ENCODE measurements at regions not wholly inside any gene's neighbourhood (a gene's known extent, or its start where the extent isn't known, plus 50 kb on each side); places are given as distances from the start of the nearest gene placed in this dataset.
"Not testable (repeated sequence)": the region's sequence is repeated elsewhere in the genome, so short reads cannot be mapped to it uniquely, and the experiment has no call there.

DNA sequence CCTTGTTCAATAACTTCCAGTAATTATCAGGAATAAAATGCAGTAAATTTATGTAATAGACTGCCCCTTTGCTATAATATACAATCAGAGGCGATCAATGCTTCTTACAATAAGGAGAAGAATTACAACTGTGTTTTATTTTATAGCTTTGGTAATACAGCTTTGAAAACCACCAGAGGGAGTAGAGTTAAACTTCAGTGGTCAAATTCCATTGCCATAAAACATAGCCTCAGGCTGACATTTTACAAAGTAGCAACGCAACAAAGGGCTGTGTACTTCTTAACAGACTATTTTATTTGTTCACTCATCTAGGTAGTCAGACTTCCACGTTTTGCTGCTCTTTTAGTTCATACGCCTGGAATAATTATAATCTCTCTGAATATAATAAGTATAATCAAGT, 58.5 kb downstream of the TEX13C start:
- no peak for DNase-seq (ENCODE audit: low spot score)

DNA sequence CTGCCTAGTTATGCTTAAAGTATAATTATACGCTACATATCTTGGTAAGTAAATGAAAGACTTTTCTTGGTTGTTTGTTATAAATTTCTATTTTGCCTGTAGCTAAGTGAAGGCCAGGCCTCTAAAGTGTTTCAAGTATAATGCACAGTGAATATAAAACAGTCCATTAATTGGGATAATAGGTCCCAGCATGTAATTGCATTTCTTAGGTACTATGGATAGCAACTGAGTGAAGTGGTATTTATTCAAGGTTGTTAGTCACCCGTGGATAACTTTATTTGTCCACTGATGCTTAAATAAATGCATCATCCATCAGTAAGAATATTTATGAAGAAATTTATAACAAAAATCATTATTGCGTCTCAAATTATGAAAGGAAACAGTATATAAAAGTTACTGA, 59.1 kb downstream of the TEX13C start:
- DNase-seq (ENCODE audit: low spot score), result no peak

DNA sequence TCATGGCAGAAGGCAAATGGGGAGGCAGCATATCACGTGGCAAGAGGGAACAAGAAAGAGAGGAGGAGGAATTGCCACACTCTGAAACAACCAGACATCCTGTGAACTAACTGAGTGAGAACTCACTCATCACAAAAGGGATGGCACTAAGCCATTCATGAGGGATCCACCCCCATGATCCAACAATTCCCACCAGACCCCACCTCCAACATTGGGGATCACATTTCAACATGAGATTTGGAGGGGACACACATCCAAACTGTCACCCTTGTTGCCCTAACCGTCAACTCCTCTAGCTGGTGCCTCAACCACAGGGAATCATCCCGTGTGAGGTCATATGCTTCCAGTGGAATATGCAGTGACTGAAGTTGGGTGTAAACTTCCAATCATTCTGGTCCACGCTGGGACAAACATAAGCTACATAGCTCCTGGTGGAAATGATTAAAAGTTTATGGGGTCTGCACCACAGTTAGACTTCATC, 62.5 kb downstream of the TEX13C start:
- DNase-seq (ENCODE audit: low spot score), result no peak

DNA sequence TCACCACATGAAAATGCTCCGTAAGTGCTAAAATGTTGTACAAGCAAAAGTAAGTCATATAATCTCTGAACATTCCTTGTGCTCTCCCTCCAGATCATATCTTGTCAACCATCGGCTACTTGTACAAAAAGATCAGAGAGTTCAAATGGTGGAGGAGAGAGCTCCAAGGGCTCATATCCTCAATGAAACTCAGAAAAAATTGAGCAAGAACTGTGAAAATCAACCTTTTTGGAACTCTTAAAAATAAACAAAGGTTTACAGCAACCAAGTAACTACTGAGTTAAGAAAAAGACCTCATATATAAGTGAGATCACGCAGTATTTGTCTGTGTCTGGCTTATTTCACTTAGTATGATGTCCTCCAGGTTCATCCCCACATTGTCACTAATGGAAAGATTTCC, 63.2 kb downstream of the TEX13C start:
- DNase-seq (ENCODE audit: low spot score), result no peak

DNA sequence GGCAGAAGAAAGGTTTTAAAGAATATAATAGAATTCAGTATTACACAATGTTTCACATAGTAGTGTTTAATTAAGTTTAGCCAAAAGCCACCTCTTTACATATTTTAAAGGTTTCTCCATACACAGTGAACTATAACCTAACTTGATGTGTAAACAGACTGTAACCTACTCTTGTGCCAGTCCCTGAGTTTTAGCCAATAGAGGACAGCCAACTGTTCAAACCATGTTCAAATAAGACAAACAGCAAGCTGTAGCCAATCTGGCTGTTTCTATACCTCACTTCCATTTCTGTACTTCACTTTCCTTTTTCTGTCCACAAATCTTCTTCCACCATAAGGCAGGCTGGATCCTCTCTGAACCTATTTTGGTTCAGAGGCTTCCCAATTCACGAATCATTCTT, 65.2 kb downstream of the TEX13C start:
- DNase-seq (ENCODE audit: low spot score), result no peak

DNA sequence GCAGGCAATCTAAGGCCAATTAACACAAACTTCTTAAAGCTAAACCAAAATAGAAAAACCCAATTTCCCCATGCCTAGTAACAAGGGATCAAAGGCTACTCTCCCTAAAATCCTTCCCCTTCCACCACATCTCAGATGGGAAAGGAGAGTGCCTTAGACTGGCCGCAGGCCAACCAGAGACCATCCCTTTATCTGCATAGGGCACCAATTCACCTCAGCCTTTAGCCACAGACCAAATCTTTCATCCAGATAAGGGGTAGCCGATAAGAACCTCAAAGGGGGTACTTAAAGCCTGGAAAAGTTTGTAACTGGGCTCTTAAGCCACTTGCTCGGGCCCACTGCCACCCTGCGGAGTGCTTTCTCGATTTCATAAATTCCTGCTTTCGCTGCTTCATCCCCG, 68.3 kb downstream of the TEX13C start:
- DNase-seq (ENCODE audit: low spot score), result no peak

DNA sequence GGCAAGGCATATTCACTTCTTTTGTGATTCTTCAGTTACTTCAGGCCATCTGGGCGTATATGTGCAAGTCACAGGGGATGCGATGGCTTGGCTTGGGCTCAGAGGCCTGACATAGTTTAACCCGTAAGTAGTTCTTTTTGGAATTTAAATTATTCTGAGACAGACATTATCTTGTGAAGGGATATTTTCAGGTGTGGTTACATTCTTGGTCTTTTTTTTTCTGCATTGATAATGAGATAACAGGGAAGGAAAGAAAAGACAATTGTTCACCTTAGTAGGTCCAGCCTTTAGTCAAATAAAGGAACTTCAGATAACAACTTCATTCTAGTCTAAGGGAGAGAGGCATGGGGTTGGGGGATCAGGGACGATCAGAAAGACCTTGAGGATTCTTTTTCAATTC, 74.8 kb downstream of the TEX13C start:
- no peak for DNase-seq (ENCODE audit: low spot score)

DNA sequence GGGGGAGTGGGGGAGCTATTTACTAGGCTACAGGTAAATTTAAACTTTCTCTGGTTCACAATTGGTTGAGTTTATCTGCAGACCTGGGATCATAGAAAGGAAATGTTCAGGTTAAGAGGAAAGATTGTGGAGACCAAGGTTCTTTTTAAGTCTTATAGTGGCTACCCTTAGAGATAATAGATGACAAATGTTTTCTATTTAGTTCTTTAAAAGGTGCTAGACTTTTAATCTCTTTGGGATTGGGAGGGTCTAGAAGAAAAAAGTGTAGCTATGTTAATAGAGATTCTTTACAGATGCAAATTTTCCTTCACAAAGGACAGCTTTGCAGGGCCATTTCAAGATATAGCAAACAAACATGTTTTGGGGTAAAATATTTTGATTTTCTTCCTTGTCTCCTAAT, 76.0 kb downstream of the TEX13C start:
- DNase-seq (ENCODE audit: low spot score), result no peak

DNA sequence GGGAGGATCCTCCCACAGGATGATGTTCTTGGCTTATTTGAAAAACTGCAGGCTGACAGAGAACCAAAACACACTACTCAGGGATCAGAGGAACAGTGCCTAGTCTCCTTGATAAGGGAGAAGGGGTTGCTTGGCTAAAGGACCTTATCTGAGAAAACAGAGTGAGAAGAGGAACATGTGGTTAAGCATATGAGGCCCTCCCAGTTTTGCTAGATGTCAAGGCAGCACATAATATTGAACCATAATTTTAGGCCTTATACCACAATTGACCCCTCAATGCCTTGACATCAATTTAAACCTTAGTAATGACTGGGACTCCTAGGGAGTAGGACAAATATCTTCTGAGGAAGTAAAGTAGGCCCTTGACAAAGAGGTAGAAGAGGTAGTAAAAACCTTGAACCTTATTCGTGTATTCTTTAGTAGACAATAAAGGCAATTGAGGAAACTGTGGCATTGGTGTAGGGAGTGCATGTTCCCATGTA, 79.3 kb downstream of the TEX13C start:
- DNase-seq (ENCODE audit: low spot score), result no peak

DNA sequence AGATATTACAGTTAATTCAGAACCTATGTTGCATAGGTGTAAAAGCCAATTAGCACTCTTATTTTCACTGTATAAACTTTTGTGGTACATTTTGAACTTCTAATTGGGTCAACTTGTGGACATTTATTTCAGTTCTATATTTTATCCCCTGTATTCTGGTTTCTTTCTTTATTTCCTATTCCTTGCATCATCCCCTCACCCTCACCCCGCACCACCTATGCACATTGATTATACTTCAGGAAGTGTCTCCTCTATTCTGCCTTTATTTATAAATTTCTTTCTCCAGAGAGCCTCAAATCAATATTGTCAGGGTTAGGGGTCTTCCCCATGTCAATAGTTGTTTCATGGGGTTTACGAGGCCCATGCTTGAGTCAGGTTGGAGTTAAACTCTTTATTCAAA, 83.1 kb downstream of the TEX13C start:
- no peak for DNase-seq (ENCODE audit: low spot score)

DNA sequence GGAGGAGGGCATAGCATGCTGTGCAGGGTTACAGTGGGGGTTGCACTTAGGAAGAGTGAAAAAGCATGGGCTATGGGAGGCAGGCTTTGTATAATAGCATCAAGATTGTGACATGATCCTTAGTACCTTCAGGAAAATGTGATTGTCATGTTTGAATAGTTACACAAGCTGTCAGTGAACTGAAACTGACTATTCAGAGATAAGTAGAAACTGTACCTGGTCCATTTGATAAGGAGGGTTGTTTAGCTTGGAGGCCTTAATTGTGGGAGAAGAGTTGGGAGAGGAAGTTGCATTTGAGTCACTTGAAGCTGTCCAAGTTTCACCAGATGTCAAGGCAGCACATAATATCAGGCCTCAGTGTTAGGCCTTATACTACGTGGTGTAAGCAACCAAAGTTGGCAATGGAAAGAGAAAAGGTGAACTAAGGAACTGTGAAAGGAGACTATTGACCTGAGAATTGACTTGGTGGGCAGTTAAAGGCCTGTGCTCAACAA, 85.0 kb downstream of the TEX13C start:
- DNase-seq (ENCODE audit: low spot score), result no peak

DNA sequence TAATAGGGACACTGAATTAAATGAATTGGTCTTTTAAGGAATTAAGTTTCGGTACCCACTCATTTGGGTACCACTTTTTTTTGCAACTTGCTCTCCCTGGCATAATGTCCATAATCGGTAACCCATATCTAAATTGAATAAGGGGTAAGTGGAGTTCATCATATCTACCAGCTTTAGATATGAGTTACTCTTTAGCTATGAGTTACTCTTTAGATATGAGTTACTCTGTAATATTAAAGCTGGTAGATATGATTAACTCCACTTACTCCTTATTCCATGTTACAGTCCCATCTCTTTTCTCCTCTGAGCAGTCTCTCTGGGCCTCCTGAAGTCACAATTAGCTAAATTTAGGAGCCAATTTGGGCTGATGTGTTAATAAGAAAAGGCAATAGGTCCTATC, 85.7 kb downstream of the TEX13C start:
- DNase-seq (ENCODE audit: low spot score), result no peak

DNA sequence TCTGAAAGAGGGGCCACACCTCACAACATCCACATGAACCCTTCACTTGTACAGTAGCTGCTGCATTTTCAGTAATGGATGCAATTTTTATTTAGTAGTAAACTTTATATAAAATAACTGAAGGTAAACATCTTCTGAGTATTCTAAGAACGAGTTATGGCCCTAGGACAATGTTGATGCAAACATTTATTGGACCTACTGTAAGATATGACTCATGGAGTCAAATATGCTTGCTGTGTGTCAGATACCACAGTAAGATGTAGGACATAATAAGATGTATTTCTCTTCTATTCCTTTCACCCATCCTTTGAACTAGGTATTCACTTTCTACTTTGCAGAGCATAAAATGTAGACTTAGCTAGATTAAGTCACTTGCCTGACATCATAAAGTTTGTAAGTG, 87.6 kb downstream of the TEX13C start:
- DNase-seq (ENCODE audit: low spot score), result no peak

DNA sequence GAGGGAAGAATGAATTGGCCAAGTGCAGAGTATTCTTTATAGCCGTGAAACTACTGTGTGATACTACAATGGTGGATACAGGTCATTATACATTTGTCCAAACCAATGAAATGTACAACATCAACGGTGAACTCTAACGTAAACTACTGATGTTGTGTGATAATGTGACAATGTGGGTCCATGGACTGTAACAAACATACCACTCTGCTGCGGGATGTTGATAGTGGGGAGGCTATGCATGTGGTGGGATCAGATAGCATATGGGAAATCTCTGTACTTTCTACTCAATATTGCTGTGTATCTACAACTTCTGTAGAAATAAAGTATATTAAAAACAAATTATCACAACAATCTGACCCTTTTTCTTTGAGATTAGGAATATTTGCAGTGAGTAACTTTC, 101.1 kb downstream of the TEX13C start:
- DNase-seq (ENCODE audit: low spot score), result no peak

DNA sequence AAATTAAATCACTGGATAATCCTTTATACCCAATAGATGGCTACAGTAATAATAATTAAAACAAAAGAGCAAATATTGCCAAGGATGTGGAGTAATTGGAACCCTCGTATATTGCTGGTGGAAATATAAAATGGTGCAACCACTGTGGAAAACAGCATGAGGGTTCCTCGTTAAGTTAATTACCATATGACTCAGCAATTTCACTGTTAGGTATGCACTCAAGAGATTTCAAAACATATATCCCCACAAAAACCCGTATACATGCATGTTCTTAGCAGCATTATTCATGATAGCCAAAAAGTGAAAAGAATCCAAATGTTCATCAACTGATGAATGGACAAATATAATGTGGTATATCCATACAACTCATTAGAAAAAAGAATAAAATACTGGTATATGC, 103.3 kb downstream of the TEX13C start:
- no peak for DNase-seq (ENCODE audit: low spot score)

DNA sequence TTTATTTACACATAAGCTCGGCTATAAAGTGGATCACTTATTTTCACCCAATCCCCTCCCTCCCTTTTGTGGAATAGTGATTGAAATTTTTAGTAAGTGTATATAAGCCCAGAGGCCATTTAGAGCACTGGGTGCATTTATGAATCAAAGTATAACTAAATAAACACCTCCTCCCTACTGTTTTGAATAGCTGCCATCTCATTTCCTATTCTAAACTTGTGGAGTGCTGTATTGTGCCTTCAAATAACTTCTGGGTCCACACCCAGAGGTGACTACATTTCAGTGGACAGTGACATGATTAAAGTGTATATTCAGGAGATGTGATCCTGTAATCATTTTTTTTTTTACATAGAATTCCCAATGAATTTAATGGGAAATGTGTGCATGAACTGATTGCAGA, 104.9 kb downstream of the TEX13C start:
- no peak for DNase-seq (ENCODE audit: low spot score)

DNA sequence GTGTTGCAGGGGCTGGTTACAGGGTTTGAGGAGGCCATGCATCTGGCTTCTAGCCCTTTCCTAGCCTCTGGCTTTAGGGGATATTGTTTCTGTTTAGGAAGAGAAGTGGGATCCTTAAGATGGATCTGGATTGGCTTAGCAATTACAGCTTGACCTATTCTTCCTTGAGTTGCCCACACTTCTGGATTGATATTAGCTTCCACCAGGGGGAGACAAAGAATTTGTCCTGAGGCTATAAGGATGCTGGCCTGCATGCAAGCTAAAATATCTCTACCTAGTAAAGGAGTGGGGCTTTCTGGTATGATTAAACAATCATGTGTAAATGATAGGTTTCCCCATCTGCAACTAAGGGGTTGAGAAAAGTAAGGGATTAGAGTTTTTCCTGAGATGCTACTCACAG, 117.2 kb downstream of the TEX13C start:
- no peak for DNase-seq (ENCODE audit: low spot score)

DNA sequence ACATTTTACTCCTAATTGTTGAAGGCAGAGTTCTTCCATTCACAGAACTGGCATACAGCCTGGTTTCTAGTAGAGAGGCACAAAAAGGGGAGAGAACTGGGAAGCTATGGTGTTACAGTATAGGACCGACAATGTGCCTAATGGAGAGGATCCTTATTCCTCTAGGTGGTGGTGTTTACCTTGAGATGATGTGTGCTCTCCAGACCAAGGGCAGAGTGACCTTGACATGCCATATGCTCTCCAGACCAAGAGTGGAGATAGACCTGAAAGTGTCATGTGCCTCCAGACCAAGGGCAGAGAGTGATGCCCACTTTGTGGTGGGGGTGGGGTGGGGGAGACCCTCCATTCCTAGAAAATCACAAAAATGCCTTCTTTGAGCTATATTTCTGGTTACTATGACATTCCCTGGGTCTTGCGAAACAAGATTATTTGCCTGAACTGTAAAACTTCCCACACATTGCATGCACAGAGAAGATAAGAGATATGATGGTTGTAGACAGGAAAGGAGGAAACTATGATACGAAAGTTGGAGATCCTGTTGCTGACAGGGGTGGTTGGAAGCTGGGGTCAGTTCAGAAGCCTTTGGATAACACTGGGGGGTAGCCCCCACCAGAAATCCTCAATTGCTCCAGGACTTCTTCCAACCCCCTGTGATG, 119.7 kb downstream of the TEX13C start:
- DNase-seq (ENCODE audit: low spot score), result no peak

DNA sequence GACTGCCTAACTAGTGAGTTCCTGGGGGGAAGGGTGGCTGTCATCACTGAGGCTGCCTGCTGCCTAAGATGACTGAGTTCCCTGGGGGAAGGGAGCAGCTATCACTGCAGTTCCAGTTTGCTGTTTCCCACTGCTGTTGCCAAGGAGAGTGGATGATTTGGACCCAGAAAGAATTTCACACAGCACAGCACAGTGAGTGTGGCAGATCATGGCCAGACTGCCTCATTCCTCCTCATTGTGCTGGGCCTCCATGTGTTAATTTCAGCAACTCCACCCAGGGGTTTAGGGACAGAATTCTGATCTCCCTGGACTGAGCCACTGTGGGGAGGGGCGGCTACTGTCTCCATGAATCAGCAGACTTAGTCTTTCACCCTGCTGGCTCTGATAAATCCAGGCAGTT, 125.0 kb downstream of the TEX13C start:
- DNase-seq (ENCODE audit: low spot score), result no peak

DNA sequence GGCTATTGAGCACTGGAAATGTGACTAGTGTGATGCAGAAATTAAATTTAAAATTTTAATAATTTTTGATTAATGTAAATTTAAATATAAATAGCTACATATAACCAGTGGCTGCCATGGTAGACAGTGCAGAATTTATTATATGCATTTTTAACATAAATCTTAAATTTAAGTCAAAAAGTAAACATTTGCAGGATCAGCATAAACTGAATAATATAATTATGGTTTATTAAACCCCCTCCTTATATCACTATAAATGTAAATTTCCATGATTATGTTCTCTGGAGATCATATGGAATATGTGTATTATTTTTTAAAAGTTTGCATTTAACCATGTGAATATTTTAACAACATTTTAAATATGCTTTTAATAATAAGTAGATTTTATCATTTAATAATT, 155.8 kb downstream of the TEX13C start:
- DNase-seq (ENCODE audit: low spot score), result no peak

DNA sequence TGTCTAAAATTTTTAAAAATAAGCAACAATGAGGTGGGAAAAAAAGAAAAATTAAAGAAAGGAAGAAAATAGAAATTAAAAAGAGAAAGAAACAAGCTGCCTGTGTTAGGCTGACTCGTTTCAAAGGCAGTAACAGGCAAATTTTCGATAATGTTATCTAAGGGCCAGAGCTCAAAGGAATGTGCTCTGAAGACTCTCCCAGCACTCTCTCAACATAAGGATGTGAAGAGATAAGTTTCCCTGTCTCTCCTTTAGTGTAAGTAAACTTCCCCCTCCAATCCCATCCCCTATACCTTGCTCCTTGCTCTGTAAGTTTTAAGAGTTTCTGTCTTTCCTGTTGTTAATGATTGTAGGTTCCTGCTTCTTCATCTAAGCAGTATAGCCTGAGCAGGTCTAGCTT, 172.8 kb downstream of the TEX13C start:
- DNase-seq (ENCODE audit: low spot score), result no peak

DNA sequence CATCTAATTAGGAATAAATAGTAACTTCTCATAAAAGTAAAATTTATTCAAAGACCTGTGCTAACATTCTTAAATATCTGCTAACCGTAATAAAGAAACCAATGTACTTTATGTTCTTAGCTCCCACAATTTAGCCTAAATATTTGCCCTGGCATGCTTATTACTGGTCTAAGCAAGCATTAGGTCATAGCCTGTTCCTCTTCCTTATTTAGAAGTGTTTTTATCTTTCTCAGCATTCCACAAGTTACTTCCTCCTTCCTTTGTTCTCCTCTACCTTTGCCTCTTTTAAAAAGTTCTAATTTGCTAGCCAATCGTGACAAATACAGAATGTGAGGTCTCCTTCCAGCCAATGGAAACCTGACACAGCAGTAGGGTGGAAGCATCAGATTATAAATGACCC, 173.3 kb downstream of the TEX13C start:
- not testable (repeated sequence) for DNase-seq (ENCODE audit: low spot score)

DNA sequence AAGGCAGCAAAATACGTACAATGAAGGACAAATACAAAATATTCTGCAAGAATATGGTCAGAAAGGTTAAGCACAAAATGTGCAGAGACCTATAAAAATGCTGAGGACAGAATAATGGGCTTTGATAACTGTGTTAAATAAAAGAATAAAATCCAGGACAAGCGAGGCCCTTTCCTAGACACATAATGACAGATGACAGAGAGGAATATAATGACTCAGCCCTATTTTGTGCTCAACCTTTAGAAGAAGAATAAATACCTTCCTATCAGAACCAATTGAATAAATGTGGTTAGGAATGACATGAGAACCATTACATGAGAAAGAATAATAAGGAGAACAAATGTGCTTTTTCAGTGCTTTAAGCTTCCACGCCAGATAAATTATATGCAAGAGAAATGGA, 178.0 kb downstream of the TEX13C start:
- DNase-seq (ENCODE audit: low spot score), result no peak

DNA sequence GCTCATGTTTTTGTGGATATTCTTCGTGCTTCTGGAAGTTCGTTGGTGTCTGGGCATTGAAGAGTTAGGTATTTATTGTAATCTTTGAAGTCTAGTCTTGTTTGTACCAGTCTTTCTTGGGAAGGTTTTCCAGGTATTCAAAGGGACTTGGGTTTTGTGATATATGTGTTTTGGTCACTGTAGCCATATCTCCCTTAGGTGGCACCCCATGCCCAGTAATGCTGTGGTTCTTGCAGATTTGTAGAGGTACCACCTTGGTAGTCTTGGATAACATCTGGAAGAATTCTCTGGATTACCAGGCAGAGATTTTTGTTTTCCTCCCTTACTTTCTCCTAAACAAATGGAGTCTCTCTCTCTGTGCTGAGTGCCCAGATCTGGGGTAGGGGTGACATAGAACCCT, 184.1 kb downstream of the TEX13C start:
- no peak for DNase-seq (ENCODE audit: low spot score)
